HCT116 (cell line): ENCODE measurements at regions not wholly inside any gene's neighbourhood (a gene's known extent, or its start where the extent isn't known, plus 50 kb on each side); places are given as distances from the start of the nearest gene placed in this dataset.

Experiments
- ATAC-seq: fragments of 200-7000 bp; cut with Tn5 transposase; 2 replicates; pipeline ENCODE4 v1.9.1; 2020; ENCODE audit warnings: mild to moderate bottlenecking, moderate library complexity
- BruUV-seq: library from RNA; stranded (reverse); fragments of 400-500 nt; replicated peaks from 2 replicates; lab custom pipeline; 2021; lab: Mats Ljungman, UMichigan
- CTCF ChIA-PET: fragments of 300-600 bp; sonication (Branson Sonifier 250); formaldehyde crosslinking; loops from one replicate; lab custom pipeline; 2021; ENCODE audit warnings: antibody characterized with exemption; lab: Charles Lee
- POLR2A ChIA-PET: fragments of 300-600, 350-600 bp; sonication (Branson Sonifier 250); formaldehyde crosslinking; loops from one replicate; lab custom pipeline; 2021; ENCODE audit warnings: antibody characterized with exemption; lab: Charles Lee
- RAD21 ChIA-PET, 2 experiments: fragments of 300-600 bp; sonication (Branson Sonifier 250); formaldehyde crosslinking; loops; one replicate each; lab custom pipeline; 2023; ENCODE audit warnings: low total read pairs in 2 of 2; ENCODE audit not compliant: uncharacterized antibody in 2 of 2, unreplicated experiment in 2 of 2, low non-redundant PET in 1 of 2; lab: Charles Lee
- DNase-seq: peaks from one replicate; pipeline ENCODE4 v3.0.0-alpha.2; 2010; ENCODE audit warnings: low read depth, low spot score
- H2AFZ ChIP-seq: fragments of 200-600 bp; shearing (Covaris generic), sonication (generic); 2 replicates; pipeline ENCODE4 v1.6.1; 2017; ENCODE audit warnings: low read depth, mixed run types, mixed read lengths, antibody characterized with exemption, low read length; ENCODE audit not compliant: poor library complexity, severe bottlenecking
- H3K27ac ChIP-seq: 2 replicates; pipeline ENCODE4 v1.5.1; 2012; ENCODE audit warnings: low read depth, low read length
- H3K27me3 ChIP-seq: fragments of 200-600 bp; sonication (generic); 2 replicates; pipeline ENCODE4 v1.6.1; 2016; ENCODE audit warnings: mixed run types, low read length, mixed read lengths; ENCODE audit not compliant: insufficient read depth
- H3K36me3 ChIP-seq, 2 experiments: fragments of 200-500 bp in 1 of 2; fragments of 200-600 bp in 1 of 2; sonication (Bioruptor generic) in 1 of 2; sonication (generic) in 1 of 2; 2 replicates each; pipeline versions ENCODE4 v1.5.1 to v1.6.1; 2014 to 2016; ENCODE audit warnings: low read length in 2 of 2, inconsistent platforms in 1 of 2, mixed read lengths in 1 of 2, mixed run types in 1 of 2; ENCODE audit not compliant: insufficient read depth in 2 of 2, control insufficient read depth in 1 of 2
- H3K4me1 ChIP-seq, 2 experiments: fragments of 200-600 bp in 1 of 2; sonication (generic) in 1 of 2; 2 replicates each; pipeline versions ENCODE4 v1.5.1 to v1.6.1; 2012 to 2017; ENCODE audit warnings: low read length in 2 of 2, inconsistent platforms in 1 of 2, mild to moderate bottlenecking in 1 of 2, mixed read lengths in 1 of 2, mixed run types in 1 of 2, moderate library complexity in 1 of 2; ENCODE audit not compliant: insufficient read depth in 2 of 2, control insufficient read depth in 1 of 2
- H3K4me2 ChIP-seq: fragments of 200-600 bp; sonication (generic); 2 replicates; pipeline ENCODE4 v1.6.1; 2017; ENCODE audit warnings: mixed run types, low read length, mixed read lengths
- H3K4me3 ChIP-seq, 2 experiments: fragments of 200-600 bp in 1 of 2; sonication (generic) in 1 of 2; replicated peaks in 1 of 2; 2 replicates each; pipeline ENCODE4 v1.5.1; 2011 to 2016; ENCODE audit warnings: low read length in 2 of 2, control low read depth in 1 of 2, low read depth in 1 of 2, mild to moderate bottlenecking in 1 of 2, mixed read lengths in 1 of 2, mixed run types in 1 of 2
- H3K79me2 ChIP-seq: fragments of 200-600 bp; sonication (generic); 2 replicates; pipeline ENCODE4 v1.6.1; 2017; ENCODE audit warnings: mild to moderate bottlenecking, mixed run types, low read length, moderate library complexity, mixed read lengths; ENCODE audit not compliant: insufficient read depth
- H3K9ac ChIP-seq: fragments of 200-600 bp; sonication (generic); 2 replicates; pipeline ENCODE4 v1.6.1; 2016; ENCODE audit warnings: low read length, mixed read lengths
- H3K9me2 ChIP-seq: fragments of 200-600 bp; sonication (generic), shearing (Covaris generic); 2 replicates; pipeline ENCODE4 v1.6.1; 2017; ENCODE audit warnings: mixed run types, mild to moderate bottlenecking, moderate library complexity; ENCODE audit not compliant: insufficient read depth
- H3K9me3 ChIP-seq, 2 experiments: fragments of 200-500 bp in 1 of 2; fragments of 200-600 bp in 1 of 2; sonication (Bioruptor generic) in 1 of 2; sonication (generic) in 1 of 2; 2 replicates each; pipeline ENCODE4 v1.6.1; 2014 to 2017; ENCODE audit warnings: low read length in 2 of 2, mixed read lengths in 2 of 2, inconsistent platforms in 1 of 2, low read depth in 1 of 2, mild to moderate bottlenecking in 1 of 2, mixed run types in 1 of 2, moderate library complexity in 1 of 2; ENCODE audit not compliant: control insufficient read depth in 1 of 2, insufficient read depth in 1 of 2
- H4K20me1 ChIP-seq: fragments of 200-600 bp; sonication (generic), shearing (Covaris generic); 2 replicates; pipeline ENCODE4 v1.6.1; 2017; ENCODE audit warnings: mixed run types, mild to moderate bottlenecking, moderate library complexity; ENCODE audit not compliant: insufficient read depth
- ATF3 ChIP-seq: IDR thresholded peaks from 2 replicates; pipeline ENCODE4 v1.6.1; 2012
- CEBPB ChIP-seq: IDR thresholded peaks from 2 replicates; pipeline ENCODE4 v1.6.1; 2012; ENCODE audit warnings: low read depth
- JUND ChIP-seq: IDR thresholded peaks from 2 replicates; pipeline ENCODE4 v1.6.1; 2012
- SP1 ChIP-seq: IDR thresholded peaks from 2 replicates; pipeline ENCODE4 v1.6.1; 2012; ENCODE audit warnings: low read depth
- SRF ChIP-seq: IDR thresholded peaks from 2 replicates; pipeline ENCODE4 v1.6.1; 2012; ENCODE audit warnings: low read depth
- TCF7L2 ChIP-seq: IDR thresholded peaks from 2 replicates; pipeline ENCODE4 v1.7.0; 2011; ENCODE audit warnings: borderline replicate concordance, inconsistent platforms; ENCODE audit not compliant: insufficient read depth, insufficient read length; ENCODE audit errors: extremely low read depth
- ZBTB33 ChIP-seq: IDR thresholded peaks from 2 replicates; pipeline ENCODE4 v1.6.1; 2011; ENCODE audit warnings: mild to moderate bottlenecking, low read length, moderate library complexity; ENCODE audit not compliant: insufficient replicate concordance; ENCODE audit errors: extremely low read depth
- ZFX ChIP-seq: fragments of 450-650 bp; IDR thresholded peaks from 2 replicates; pipeline ENCODE4 v1.6.1; 2017
- intact Hi-C: fragments of 100-400 bp; cut with micrococcal nuclease; formaldehyde crosslinking; loops from 2 replicates; pipeline ENCODE4 v1.10.0; 2022

- TF ChIP-seq ZBTB33 (no peak), ATF3 (no peak), SP1 (no peak), SRF (no peak), CEBPB (no peak)
Observed at GRCh38 chr13:48859272-48860105, 116.2 kb upstream of the FNDC3A start (continued).

DNA sequence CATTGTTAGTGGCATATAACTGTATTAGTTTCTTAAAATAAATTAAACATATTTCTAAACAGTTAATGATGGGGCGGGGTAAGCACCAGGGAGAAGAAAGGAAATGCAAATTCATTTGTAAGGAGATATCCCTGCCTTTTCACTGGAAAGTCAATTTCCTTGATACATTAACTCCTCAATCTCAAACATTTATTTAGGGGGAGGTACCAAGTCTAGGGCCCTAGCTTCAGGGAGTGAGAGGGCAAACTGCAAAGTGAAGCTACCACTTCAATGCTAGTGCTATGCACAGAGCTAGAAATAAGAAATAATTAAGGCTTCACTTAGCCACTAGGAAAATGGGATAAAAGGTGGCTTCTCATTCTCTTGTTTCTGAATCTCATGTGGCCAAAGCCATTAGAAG, 115.3 kb upstream of the FNDC3A start:
- ChIA-PET POLR2A (no interaction called here), RAD21 (no interaction called here), CTCF (no interaction called here)
- Histone ChIP-seq H3K9me3 (no peaks in the 10 kb centered on the region), H3K27ac (no peak overlapping the region), H4K20me1 (no peaks in the 10 kb centered on the region), H2AFZ (no peak overlapping the region), H3K4me2 (no peak overlapping the region), H3K36me3 (no peaks in the 10 kb centered on the region), H3K9me2 (no peaks in the 10 kb centered on the region), H3K9ac (no peak overlapping the region), H3K79me2 (no peaks in the 10 kb centered on the region), H3K4me3 (no peak overlapping the region), H3K27me3 (no peaks in the 10 kb centered on the region), H3K4me1 (no peaks in the 10 kb centered on the region)
- no TSS peak for BruUV-seq
- DNase-seq: no peak
- no peak for ATAC-seq
- intact Hi-C loops: no loop called here
- no peak for TF ChIP-seq JUND
- no peak for TF ChIP-seq CEBPB
- no peak for TF ChIP-seq ZFX
- TF ChIP-seq TCF7L2: no peak
